HG03571 (cell line): ENCODE measurements at regions not wholly inside any gene's neighbourhood (a gene's known extent, or its start where the extent isn't known, plus 50 kb on each side); places are given as distances from the start of the nearest gene placed in this dataset.
"Not testable (repeated sequence)": the region's sequence is repeated elsewhere in the genome, so short reads cannot be mapped to it uniquely, and the experiment has no call there.

ENCODE experiments used
- ATAC-seq: cut with Tn5 transposase; IDR thresholded peaks from one replicate; pipeline ENCODE4 v1.9.1; 2021; ENCODE audit not compliant: unreplicated experiment

DNA sequence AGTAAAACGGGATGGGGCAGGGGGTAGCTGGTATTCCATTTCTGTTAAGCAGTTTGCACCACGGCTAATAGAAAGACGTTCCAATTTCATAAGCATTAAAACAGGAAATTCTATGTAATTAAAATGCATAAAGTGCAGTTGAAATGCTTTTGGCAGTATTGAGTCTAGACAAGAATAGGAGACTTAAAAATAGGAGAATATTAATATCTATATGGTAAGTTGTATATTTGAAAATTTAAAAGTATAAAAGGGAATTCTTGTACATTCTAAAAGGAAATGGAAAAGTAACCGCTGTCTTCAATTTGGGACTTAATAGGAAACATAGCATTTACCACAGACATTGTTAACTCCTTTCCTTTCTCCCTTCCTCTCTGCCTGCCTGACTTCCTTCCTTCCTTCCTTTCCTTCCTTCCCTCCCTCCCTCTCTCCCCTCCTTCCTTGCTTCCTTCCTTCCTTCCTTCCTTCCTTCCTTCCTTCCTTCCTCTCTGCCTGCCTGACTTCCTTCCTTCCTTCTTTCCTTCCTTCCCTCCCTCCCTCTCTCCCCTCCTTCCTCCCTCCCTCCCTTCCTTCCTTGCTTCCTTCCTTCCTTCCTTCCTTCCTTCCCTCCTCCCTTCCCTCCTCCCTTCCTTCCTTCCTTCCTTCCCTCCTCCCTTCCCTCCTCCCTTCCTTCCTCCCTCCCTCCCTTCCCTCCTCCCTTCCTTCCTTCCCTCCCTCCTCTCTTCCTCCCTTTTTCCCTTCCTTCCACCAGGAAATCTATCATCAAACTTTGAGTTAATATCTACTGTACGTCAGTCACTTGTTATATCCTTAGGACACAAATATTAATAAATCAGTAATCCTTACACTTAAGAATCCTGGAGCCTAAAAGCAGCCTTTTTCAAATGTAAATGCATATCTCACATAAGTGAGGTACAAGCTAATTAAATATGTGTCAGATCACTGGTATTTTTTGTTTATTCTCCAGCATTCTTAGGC lies 1049.3 kb downstream of the GALC start:
- ATAC-seq = no peak

DNA sequence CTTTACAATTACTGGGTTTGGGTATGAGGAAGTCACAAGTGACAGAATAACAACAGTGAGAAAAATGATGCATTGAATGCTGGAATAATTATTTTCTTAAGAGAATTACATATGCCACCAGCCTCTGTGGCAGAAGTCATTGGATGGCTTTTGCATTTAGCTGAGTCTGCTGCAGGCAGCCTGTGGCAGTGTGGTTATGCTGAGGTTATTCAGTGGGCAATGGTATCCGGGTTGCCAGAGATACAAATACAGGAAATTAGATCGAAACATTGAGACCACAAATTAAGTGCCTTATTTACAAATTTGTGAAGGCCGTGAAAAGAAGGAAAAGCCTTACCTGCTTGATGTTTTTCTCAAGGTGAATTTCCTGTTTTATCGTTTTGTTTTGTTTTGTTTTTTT lies 1050.0 kb downstream of the GALC start:
- no peak for ATAC-seq

DNA sequence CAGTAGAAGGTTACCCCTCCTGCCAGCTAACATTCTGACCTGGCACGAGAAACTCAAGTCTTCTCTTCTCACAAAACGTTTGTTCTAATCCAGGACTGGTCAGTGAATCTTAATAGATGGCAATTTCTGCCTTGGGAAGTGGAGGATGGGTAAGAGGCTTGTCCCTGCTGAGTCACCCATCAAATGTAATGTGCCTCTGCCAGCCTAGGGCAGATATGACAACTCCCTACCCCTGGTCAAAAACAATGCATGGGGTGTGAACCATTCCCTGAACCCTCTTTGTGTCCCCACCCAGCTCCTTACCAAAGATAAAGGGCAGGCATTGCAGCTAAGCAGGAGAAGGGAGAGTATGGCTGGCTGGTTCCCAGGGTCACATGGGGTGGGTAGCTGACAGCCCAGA lies 1052.9 kb downstream of the GALC start:
- no peak for ATAC-seq

- no peak for ATAC-seq
These were observed 1054.7 kb downstream of the GALC start for GRCh38 chr14:86938320-86938719.

GRCh38 chr14:86936556-86936955 lies 1056.4 kb downstream of the GALC start:
- ATAC-seq = no peak

- ATAC-seq = no peak
These were observed 1057.6 kb downstream of the GALC start for GRCh38 chr14:86935241-86935885.

DNA sequence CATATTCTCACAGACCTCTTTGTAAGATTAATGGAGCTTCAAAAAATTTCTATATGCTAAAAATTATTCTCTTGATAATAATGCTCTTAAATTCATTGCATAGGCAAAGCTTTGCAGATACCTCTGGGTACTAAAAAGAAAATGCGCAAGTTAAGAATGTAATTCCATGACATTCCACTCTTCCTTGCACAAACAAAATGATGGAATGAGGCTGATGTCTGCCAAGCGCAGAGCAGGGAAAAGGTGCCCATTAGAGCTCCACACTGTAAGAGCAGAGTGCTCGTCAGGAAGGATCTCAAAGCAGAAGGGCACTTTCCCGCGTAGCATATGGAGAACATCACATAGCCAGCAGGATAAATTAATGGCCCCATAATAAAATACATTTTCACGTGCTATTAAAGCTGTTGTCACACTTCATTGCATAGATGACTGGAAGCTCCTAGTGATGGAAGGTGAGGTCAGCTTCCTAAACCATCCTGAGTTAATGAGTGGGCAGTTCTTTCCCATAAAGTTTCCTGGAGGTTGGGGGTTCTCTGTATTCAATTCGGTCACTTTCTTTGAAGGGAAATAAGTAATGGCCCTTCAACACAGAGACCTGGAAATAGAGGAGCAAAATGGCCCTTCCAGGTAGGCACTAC lies 1058.9 kb downstream of the GALC start:
- ATAC-seq = no peak

DNA sequence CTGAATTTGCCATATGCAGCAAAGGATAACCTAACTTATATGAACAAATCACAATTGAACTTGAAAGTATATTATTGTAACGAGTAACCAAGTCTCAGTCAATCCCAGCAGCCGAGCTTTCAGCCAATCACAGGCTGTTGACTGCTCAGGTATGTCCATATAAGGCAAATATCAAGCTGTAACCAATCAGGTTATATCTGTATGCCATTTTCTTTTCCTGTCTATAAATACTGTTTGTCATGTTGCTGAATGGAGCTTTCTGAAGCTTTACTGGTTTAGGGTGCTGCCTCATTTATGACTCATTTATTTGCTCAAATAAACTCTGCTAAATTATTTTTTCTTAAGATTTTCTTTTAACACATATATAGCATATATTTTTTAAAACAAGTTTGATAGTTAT lies 1059.5 kb downstream of the GALC start:
- ATAC-seq = no peak

- ATAC-seq = no peak
These were observed 1077.6 kb downstream of the GALC start for GRCh38 chr14:86915406-86915805.

GRCh38 chr14:86912709-86913108 lies 1080.3 kb downstream of the GALC start:
- no peak for ATAC-seq

- no peak for ATAC-seq
These were observed 1081.5 kb downstream of the GALC start for GRCh38 chr14:86911486-86911885.

DNA sequence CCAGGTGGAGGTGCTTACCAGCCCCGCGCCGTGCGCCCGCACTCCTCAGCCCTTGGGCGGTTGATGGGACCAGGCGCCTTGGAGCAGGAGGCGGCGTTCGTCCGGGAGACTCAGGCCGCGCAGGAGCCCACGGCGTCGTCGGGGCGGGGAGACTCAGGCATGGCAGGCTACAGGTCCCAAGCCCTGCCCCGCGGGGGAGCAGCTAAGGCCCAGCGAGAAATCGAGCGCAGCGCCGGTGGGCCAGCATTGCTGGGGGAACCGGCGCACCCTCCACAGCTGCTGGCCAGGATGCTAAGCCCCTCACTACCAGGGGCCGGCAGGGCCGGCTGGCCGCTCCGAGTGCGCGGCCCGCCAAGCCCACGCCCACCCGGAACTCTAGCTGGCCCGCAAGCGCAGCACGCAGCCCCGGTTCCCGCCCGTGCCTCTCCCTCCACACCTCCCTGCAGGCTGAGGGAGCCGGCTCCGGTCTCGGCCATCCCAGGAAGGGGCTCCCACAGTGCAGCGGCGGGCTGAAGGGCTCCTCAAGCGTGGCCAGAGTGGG lies 1087.5 kb downstream of the GALC start:
- ATAC-seq = not testable (repeated sequence)

GRCh38 chr14:86902176-86902950 lies 1090.6 kb downstream of the GALC start:
- ATAC-seq = no peak

- no peak for ATAC-seq
These were observed 1095.1 kb downstream of the GALC start for GRCh38 chr14:86897704-86898513.

- no peak for ATAC-seq
These were observed 1095.8 kb downstream of the GALC start for GRCh38 chr14:86897224-86897623.

DNA sequence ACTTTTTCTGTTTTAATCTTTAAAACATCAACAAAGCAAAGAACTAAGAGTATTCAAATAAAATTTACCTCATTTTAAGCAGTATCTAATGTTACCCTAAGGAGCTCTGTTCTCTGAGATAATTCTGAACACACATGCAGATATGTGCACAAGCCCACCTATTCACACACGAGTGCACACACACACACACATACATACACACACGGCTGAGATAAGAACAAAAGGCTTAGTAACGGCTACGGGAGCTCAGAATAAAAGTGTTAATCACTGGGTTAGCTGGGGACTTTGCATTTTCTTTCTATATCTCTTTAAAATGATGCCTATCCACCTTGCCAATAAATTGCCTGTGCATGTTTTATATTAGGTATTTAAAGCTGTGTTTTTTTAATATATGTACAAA lies 1096.3 kb downstream of the GALC start:
- ATAC-seq = no peak

DNA sequence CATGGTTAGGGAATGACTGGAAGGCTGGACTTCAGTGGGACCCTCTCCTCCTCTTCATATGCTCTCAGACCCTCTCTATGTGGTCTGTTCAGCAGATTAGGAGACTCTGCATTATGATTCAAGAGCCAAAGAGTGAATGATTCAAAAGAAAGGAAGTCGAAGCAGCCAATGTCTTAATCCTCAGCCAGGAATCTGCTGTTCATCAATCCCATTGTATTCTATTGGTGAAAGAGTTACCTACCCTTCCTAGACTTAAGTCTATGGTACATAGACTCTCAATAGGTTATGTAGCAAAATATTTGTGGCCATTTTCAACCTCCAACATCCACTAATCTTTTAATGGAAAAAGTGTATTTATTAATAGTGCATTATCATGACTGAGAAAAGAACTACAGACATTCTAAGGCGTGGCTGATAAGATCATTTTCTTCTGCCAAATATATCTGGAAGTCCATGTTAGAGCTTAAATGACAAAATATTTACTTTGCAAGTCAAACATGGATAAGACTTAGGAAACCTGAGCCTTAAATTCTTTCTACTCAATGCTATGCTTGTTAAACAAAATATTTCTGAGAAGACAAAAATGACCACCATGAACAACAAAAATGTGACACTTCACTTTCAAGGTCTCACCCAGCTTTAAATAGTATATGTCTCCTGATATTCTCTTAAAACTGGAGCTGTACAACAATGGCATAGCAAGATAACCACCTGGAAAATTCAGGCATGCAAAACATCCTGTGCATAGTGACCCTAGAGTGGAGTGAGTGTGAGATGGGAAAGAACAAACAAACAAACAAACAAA lies 1100.6 kb downstream of the GALC start:
- no peak for ATAC-seq

DNA sequence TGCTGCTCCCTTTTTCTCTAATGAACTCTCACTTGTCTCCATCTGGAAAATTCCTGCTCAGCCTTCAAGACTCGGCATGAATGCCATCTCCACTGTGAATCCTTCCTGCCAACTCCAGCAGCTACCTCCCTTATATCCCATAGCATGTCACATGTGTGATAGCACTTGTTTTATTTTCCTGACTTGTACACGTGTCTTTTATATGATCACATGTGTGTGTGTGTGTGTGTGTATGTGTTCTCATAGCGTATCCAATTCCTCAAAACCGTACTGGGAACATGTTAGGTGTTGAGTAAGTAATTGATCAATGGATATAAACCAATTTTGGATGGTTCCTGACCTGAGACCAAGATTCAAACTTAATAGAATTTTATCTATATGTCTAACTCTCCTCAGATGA lies 1107.7 kb downstream of the GALC start:
- no peak for ATAC-seq

DNA sequence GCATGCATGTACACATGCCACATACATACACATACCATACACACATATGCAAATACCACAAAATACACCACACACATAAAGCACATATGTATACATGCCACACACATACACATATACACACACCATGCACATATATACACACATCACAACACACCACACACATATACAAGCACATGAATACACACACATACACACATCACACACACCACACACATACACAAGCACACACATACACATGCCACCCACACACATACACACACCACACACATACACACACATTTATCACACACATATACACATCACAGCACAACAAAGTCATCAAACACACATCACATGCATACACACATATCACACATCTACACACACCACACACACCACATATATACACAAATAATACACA lies 1108.5 kb downstream of the GALC start:
- ATAC-seq = no peak
